HG03432 (cell line): ENCODE measurements at regions not wholly inside any gene's neighbourhood (a gene's known extent, or its start where the extent isn't known, plus 50 kb on each side); places are given as distances from the start of the nearest gene placed in this dataset.
"Not testable (repeated sequence)": the region's sequence is repeated elsewhere in the genome, so short reads cannot be mapped to it uniquely, and the experiment has no call there.

Experiments used
- ATAC-seq: cut with Tn5 transposase; IDR thresholded peaks from one replicate; pipeline ENCODE4 v1.9.1; 2021; ENCODE audit warnings: mild to moderate bottlenecking, moderate library complexity; ENCODE audit not compliant: unreplicated experiment

GRCh38 chr3:145079436-145079835 lies 1081.5 kb downstream of the PLOD2 start:
- no peak for ATAC-seq

DNA sequence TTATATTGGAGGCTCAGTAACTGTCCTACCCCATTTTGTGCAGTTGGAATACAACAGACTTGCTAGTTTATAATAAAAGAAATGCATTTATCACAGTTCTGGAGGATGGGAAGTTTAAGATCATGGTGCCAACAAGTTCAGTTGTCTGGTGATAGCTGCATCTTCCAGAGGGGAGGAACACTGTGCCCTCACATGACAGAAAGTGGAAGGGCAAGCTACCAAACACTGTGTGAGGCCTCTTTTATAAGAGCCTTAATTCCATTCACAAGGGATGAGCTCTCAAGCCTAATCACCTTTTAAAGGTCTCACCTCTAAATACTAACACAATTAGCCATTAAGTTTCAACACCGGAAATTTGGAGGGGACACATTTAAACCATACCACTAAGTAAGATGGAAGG lies 1073.9 kb downstream of the PLOD2 start:
- ATAC-seq, result no peak

- ATAC-seq, result peak; percentile 88
Observed at GRCh38 chr3:145088917-145089316, 1072.1 kb downstream of the PLOD2 start.

GRCh38 chr3:145089337-145089736 lies 1071.6 kb downstream of the PLOD2 start:
- ATAC-seq, result peak; percentile 33

- peak; percentile 97 for ATAC-seq
Observed at GRCh38 chr3:145094355-145094941, 1066.5 kb downstream of the PLOD2 start.

- ATAC-seq, result not testable (repeated sequence)
Observed at GRCh38 chr3:145111141-145111540, 1049.8 kb downstream of the PLOD2 start.

DNA sequence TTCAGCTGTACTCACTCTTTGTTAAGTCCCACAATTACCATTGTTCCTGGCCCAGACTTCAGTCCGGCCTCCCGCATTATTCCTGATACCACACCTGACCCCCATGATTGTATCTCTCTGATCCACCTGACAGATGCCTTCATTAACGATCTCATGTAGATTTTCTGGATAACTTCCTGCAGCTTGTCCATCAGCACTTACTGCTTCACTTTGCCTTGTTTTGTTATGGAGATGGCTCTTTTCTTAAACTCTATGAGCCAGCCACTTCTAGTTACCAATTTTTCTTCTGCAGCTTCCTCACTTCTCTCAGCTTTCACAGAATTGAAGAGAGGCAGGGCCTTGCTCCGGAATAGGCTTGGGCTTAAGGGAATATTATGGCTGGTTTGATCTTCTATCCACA lies 1044.2 kb downstream of the PLOD2 start:
- no peak for ATAC-seq

DNA sequence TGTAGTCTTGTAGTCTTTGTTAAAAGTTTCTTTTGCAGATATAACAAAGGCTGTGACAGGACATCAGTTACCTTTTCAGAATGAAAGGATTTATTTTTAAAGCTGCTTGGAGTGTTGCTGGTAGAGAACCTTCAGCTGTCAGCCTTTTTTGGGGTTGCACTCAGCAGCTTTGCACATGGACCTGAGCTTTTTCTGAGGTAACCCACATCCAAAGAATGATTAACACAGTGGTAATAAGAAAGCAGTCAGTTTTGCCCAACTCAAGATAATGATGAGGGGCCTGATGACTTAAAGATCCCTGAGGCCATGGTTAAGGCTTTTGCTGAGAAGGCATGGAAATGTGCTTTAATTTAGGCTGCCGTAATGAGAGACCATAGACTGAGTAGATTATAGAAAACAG lies 1042.7 kb downstream of the PLOD2 start:
- peak; percentile 67 for ATAC-seq

DNA sequence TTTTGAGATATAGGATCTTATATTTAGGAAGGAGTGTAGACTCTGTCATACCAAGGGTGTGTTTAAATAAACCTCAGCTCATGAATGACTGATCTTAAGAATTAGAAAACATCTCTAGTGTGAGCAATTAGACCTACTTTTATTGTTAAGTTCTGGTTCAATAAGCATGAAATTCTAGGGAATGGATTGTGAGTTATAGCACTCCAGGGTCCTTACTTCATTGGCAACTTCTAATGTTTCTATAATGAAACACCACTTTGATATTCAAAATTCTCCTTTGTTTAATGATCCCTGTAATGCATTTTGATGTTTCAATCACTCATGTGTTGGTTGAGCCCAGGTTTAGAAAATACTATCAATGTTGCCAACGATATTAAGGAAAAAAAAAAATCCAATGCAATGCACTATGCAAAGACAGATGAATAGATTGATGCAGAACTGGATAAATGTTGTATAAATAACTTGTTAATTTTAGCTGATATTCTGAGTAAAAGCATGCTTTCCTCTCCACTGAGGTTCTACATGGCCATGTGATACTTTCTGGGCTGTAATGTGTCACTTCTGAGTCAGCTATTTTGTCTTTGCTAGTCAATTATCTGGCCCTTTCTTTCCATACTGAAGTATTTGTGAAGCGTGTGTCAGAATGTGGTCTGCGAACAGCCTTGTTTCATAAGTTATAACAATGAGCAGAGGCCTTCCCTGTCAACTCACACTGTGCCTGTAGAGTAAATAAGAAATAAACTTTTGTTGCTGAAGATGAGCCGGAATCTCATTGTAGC lies 1035.9 kb downstream of the PLOD2 start:
- no peak for ATAC-seq

DNA sequence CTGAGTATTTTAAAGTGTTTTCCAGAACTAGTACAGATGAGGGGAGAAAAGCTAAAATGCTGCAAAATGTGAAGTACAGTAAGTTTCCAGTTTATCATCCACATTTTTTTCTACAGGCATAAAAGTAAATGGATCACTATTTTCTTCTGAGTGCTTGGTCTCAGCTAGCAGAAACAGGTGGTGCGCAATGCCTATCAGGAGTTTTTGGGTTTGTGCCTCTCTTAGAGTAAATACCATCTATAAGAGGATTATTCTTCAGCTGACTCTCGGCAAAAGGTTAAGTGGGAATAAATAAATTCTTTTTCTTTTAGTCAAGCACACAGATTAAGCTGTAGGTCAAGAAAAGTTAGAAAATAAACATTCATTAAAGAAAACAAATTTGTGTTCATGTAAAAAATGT lies 1027.7 kb downstream of the PLOD2 start:
- ATAC-seq, result no peak

GRCh38 chr3:145134738-145135137 lies 1026.2 kb downstream of the PLOD2 start:
- no peak for ATAC-seq

GRCh38 chr3:145144361-145144760 lies 1016.6 kb downstream of the PLOD2 start:
- ATAC-seq, result no peak

- no peak for ATAC-seq
Observed at GRCh38 chr3:145145461-145145860, 1015.5 kb downstream of the PLOD2 start.

DNA sequence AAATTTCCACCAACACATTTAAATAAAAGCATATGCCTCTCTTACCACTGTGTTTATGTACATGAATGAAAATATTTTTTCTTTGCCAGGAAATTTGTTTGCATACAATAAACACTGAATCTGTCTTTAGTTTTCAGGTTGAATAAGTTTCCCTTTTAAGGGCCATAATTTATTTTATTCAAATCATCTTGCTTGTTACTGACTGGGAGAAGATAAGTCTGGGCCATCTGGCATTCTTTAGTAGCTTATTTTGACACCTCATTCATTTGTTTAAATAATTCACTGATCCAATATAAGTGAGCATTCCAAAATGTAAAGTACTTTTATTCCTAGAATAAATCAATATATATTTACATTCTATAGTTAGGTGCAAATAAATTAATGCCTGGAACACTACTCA lies 1001.3 kb downstream of the PLOD2 start:
- ATAC-seq, result no peak

- ATAC-seq, result no peak
Observed at GRCh38 chr3:145170121-145170520, 990.9 kb downstream of the PLOD2 start.

DNA sequence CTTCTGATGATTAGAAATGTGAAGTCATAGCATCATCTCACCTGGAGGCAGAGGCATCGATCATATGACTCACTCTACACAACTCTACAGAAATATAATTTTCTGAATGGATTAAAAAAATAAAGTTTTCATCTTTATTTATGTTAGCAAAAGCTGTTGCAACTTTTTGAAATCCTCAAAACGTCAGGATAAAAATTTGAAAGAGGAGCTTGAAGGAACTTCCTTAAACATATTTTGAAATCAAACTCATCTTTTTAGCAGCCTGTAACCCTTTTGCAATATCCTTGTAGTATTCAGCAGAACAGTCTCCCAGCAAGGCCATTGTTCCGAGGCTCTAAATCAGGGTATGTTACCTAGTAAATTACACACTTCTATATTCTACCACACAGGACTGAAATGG lies 985.4 kb downstream of the PLOD2 start:
- ATAC-seq, result no peak

- ATAC-seq, result no peak
Observed at GRCh38 chr3:145176907-145177306, 984.1 kb downstream of the PLOD2 start.

GRCh38 chr3:145177828-145178227 lies 983.2 kb downstream of the PLOD2 start:
- ATAC-seq, result no peak

GRCh38 chr3:145182196-145182911 lies 978.6 kb downstream of the PLOD2 start:
- no peak for ATAC-seq

DNA sequence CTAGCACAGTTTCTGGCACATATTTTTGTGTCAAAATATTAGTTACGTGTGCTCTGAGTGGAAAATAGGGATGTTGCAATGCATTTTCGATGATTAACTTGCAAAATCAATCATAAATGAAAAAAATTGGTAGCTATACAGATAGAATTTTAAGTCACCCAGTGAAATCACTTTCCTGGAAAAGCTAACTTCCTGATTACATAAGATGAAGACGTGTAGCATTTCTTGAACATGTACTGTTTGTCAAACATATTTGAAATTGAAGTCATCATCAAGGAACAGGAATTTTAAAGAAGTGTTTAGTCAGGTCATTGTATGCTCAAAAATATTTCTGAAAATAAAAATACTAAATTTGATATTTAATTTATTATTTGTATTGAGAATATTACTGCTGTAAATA lies 977.7 kb downstream of the PLOD2 start:
- no peak for ATAC-seq

GRCh38 chr3:145188079-145188770 lies 972.8 kb downstream of the PLOD2 start:
- ATAC-seq, result no peak
